IMR-90 (cell line): ENCODE measurements at regions not wholly inside any gene's neighbourhood (a gene's known extent, or its start where the extent isn't known, plus 50 kb on each side); places are given as distances from the start of the nearest gene placed in this dataset.

Experiments used
- BHLHE40 ChIP-seq: fragments of 150-350 bp; IDR thresholded peaks from 2 replicates; pipeline ENCODE4 v1.6.1; 2016; ENCODE audit warnings: mild to moderate bottlenecking, low read depth, low read length
- CEBPB ChIP-seq: IDR thresholded peaks from 2 replicates; pipeline ENCODE4 v1.6.1; 2012; ENCODE audit warnings: low read depth, low read length, improper control_type of control experiment
- CTCF ChIP-seq: conservative IDR thresholded peaks from 2 replicates; pipeline ENCODE4 v1.5.1; 2012; ENCODE audit warnings: mild to moderate bottlenecking, low read depth, low read length, improper control_type of control experiment
- ELK1 ChIP-seq: fragments of 150-350 bp; IDR thresholded peaks from 2 replicates; pipeline ENCODE4 v1.6.1; 2016; ENCODE audit warnings: low read depth, mild to moderate bottlenecking, low read length, moderate library complexity, borderline replicate concordance
- MAZ ChIP-seq: IDR thresholded peaks from 2 replicates; pipeline ENCODE4 v1.6.1; 2012; ENCODE audit warnings: low read depth, mild to moderate bottlenecking, low read length, improper control_type of control experiment, moderate library complexity, borderline replicate concordance
- NFE2L2 ChIP-seq: fragments of 150-350 bp; IDR thresholded peaks from 2 replicates; pipeline ENCODE4 v1.6.1; 2016; ENCODE audit warnings: low read depth, mild to moderate bottlenecking, low read length
- POLR2A ChIP-seq: IDR thresholded peaks from 2 replicates; pipeline ENCODE4 v1.6.1; 2012; ENCODE audit warnings: mild to moderate bottlenecking, low read depth, low read length
- RCOR1 ChIP-seq: IDR thresholded peaks from 2 replicates; pipeline ENCODE4 v1.6.1; 2012; ENCODE audit warnings: mild to moderate bottlenecking, low read length, improper control_type of control experiment; ENCODE audit not compliant: insufficient replicate concordance
- RFX5 ChIP-seq: IDR thresholded peaks from 2 replicates; pipeline ENCODE4 v1.8.0; 2012; ENCODE audit warnings: low read depth, mild to moderate bottlenecking, low read length, moderate library complexity

GRCh38 chr5:83817591-83817990 lies 96.9 kb upstream of the HAPLN1 start:
- no peak for TF ChIP-seq CTCF
- no peak for TF ChIP-seq RCOR1
- TF ChIP-seq POLR2A: no peak
- no peak for TF ChIP-seq RFX5
- no peak for TF ChIP-seq BHLHE40
- no peak for TF ChIP-seq ELK1
- TF ChIP-seq MAZ: no peak
- no peak for TF ChIP-seq CEBPB
- no peak for TF ChIP-seq NFE2L2
